ENCODE measurements at regions not wholly inside any gene's neighbourhood (a gene's known extent, or its start where the extent isn't known, plus 50 kb on each side); places are given as distances from the start of the nearest gene placed in this dataset.

- DNase-seq (ENCODE audit: low read depth, low spot score) = no peak
These were observed 105.6 kb upstream of the FSHR start for GRCh38 chr2:49259926-49260325.

- DNase-seq (ENCODE audit: low read depth, low spot score) = no peak
These were observed 101.2 kb upstream of the FSHR start for GRCh38 chr2:49255409-49255971.

DNA sequence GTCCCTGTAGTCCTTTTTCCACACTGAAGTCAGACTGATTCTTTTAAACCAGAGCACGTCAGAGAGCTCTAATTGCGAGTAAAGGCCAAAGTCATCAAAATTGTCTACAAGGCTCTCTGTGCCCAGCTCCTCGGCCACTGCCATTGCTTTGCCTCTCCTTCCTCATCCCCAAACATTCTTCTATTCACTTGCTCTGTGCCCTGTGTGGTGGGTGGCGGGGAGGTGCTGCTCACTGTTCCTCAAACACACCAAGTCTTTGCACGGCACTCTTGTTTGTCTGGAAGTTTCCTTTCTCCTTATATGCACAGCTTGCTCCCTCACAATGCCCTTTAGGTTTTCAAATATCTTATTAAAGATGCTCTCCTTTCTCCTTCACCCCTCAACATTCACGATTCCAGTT is 100.1 kb upstream of the FSHR start:
- no peak for DNase-seq (ENCODE audit: low read depth, low spot score)

DNA sequence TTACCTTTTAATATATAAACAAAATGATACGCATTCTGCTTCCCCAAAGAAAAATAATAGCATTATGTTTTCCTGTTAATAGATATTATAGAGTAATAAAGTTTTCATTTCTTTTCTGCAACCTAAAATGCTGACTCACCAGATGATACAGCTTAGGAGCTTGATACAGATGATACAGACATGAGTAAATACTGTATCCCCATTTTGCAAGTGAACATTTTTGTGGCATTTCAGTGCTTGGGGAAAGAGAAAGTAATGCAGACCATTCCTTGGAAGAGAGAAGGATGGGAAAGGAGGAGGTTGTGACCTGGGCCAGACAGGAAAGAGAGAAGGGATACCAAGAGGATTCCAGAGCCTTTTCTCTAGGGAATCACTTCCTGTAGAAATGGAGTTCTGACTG is 97.5 kb upstream of the FSHR start:
- no peak for DNase-seq (ENCODE audit: low read depth, low spot score)

DNA sequence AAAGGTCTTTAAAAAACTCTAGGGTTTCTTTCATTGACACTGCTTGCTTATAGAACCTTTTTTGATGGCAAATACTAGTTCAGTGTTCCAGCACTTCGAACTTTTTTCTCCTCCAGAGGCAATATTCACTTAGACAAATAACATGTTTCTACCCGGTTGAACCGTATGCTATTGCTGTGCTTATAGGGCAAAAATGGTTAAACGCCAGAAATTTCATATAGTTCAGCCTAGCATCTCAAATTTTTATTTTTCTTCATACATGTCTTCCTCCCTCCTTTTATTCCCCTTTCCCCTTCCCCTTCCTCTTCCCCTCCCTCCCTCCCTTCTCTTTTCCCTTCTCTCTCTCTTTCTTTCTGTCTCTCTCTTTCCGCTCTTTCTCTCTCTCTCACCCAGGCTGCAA is 96.9 kb upstream of the FSHR start:
- no peak for DNase-seq (ENCODE audit: low read depth, low spot score)

DNA sequence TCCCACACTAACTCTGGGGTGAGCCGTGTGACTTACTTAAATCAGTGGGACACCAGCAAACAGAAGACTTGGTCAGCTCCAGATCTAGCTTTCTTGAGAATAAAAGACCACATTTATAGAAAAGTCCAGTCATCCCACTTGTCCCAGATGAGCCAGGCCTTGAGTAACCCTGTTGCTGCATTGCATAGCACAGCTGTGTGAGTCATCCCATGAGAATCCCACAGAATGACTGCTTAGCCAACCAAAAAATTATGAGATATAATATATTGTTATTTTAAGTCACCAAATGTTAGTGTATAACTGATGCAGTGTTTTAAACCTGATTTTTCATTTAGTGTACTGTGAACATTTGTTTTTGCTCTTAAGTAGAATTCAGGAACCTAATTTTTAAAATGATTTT is 94.2 kb upstream of the FSHR start:
- DNase-seq (ENCODE audit: low read depth, low spot score) = peak; percentile 21

GRCh38 chr2:49241991-49242390 is 87.7 kb upstream of the FSHR start:
- no peak for DNase-seq (ENCODE audit: low read depth, low spot score)

- DNase-seq (ENCODE audit: low read depth, low spot score) = no peak
These were observed 87.2 kb upstream of the FSHR start for GRCh38 chr2:49241501-49241900.

DNA sequence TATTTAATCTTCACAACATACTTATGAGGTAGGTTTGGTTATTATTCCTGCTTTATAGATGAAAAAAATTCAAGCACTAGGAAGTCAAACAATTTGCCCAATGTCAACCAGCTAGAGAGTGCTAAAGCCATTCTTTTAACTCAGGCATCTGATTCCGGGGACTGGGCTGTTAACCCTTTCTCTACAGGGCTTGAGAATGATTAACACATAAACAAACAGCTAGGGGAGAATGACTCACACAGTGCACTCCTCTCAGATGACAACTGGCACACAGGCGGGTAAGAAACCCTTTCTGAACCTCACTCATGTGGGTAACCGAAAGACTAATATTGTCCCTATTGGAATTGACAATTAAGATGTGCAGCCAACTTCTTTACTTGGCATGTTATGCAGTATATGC is 86.3 kb upstream of the FSHR start:
- DNase-seq (ENCODE audit: low read depth, low spot score) = no peak

DNA sequence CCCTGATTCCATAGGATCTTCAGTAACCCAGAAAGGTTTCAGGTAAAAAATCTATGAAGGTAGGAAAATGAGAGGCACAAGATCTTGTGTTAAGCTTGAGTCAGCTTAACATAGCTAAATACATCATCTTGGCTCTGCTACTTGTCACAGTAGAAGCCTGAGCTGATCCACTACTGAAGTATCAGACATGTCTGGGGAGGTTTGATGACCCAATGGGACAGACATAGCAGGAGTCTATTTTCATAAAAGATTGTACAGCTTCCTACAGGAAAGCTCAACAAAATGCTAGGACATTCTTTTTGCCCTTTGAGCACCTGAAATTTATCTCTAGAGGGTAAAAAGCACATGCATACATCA is 84.3 kb upstream of the FSHR start:
- DNase-seq (ENCODE audit: low read depth, low spot score) = no peak

GRCh38 chr2:49237867-49238603 is 83.7 kb upstream of the FSHR start:
- DNase-seq (ENCODE audit: low read depth, low spot score) = no peak

DNA sequence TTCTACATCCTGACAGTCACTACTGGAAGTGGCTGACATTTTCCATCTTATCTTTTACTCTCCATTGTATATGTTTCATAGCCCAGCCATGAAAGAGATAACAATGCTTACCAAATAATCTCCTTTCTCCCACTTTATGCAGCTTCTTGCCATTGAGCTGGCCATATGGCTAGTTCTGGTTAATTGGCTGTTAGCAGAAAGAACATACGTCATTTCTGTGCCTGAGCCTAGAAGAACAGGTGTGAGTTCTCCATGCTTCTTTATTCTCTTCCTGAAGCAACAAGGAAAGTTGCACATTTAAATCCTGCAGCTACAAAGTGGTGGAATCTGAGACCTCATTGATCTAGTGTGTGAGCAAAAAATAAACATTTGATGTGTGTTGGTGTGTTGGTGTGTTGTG is 82.0 kb upstream of the FSHR start:
- no peak for DNase-seq (ENCODE audit: low read depth, low spot score)

GRCh38 chr2:49226360-49226759 is 72.0 kb upstream of the FSHR start:
- no peak for DNase-seq (ENCODE audit: low read depth, low spot score)

DNA sequence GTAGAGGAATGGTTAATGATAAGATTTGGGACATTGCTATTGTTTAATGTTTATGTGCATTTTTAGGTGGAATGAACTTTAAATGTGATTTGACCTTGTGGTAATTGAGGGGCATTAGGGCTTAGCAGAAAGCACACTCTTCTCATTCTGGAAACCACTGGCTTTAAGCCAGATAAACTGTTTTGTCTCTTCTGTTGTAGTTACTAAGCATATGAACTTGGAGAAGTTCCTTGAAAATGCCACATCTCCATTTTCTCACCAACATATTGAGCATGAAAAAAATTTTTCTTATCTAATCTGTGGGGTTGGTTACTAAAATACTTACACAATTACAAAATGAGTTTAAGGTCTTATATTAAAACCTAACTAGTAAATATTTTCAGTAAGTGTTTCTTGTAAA is 70.8 kb upstream of the FSHR start:
- no peak for DNase-seq (ENCODE audit: low read depth, low spot score)

GRCh38 chr2:49224426-49225010 is 70.2 kb upstream of the FSHR start:
- no peak for DNase-seq (ENCODE audit: low read depth, low spot score)

- DNase-seq (ENCODE audit: low read depth, low spot score) = no peak
These were observed 68.7 kb upstream of the FSHR start for GRCh38 chr2:49222975-49223528.

DNA sequence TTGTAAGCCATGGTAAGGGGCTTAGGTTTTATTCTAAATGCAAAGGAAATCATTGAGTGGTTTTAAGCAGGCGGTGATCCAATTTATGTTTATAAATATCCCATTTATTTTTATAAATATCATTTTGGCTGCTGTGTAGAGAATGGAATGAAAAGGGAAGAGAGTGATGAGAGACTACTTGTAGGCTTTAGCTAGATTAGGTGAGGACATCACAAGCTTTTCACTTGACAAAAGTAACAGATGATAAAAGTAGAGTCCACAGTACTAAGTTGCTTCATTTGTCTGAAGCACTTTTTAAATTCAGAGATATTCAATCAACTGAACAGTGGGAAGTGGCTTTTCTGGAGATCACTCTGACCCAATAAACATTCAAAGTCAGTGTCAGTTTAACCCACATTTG is 65.4 kb upstream of the FSHR start:
- no peak for DNase-seq (ENCODE audit: low read depth, low spot score)

DNA sequence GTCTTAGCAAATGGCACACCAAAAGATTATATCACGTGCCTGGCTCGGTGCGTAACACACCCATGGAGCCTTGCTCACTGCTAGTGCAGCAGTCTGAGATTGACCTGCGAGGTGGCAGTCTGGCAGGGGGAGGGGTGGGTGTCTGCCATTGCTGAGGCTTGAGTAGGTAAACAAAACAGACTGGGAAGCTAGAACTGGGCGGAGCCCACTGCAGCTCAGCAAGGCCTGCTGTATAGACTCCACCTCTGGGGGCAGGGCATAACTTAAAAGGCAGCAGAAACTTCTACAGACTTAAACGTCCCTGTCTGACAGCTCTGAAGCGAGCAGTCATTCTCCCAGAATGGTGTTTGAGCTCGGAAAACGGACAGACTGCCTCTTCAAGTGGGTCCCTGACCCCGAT is 55.9 kb upstream of the FSHR start:
- DNase-seq (ENCODE audit: low read depth, low spot score) = no peak

- DNase-seq (ENCODE audit: low read depth, low spot score) = no peak
These were observed 52.9 kb upstream of the FSHR start for GRCh38 chr2:49207204-49207603.

All from brain pericyte (primary cell).